ENCODE measurements at regions not wholly inside any gene's neighbourhood (a gene's known extent, or its start where the extent isn't known, plus 50 kb on each side); places are given as distances from the start of the nearest gene placed in this dataset.

DNA sequence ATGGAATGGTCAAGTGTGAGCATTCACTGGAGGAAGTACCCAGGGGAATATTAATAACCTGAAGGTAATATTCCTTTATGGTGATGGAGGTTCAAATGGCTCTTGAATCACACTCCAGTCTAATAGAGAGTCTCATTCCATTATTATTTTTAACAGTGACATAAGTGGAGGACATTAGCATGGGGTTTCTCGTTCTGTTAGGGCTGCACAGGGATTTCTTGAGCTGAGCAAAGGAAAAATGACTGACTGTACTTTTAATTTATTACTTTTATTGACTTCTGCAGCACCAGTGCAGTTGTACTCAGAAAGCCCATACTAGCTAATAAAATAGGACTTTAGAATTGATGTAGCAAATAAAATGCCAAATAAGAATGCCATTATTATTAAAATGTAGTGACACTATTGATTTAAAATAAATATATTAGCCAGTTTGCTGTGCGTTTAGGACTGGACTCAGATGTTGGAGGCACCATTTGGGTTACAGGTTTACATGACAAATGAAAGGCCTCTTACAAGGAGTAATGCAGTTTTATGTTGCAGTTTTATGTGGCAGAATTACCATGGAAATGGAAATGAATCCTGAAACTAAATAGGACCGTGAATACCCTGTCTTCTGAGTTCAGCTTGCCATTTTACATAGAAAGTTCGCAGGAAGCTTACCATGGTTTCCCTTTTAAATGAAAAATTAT, 705.1 kb upstream of the GRM7 start:
- no peak for DNase-seq
- no peaks in the 10 kb centered on the region for H3K36me3 Mint-ChIP-seq (ENCODE audit: low read depth)
- no peaks in the 10 kb centered on the region for H3K4me1 Mint-ChIP-seq (ENCODE audit: low read depth)
- no peak overlapping the region for H3K4me3 Mint-ChIP-seq
- no peak overlapping the region for H3K27ac Mint-ChIP-seq
- no peak for ATAC-seq
- H3K27me3 Mint-ChIP-seq (ENCODE audit: low read depth) = no peaks in the 10 kb centered on the region
- POLR2A ChIA-PET = no interaction called here
- CTCF ChIA-PET = no interaction called here
- H3K9me3 Mint-ChIP-seq (ENCODE audit: insufficient read depth) = no peaks in the 10 kb centered on the region

DNA sequence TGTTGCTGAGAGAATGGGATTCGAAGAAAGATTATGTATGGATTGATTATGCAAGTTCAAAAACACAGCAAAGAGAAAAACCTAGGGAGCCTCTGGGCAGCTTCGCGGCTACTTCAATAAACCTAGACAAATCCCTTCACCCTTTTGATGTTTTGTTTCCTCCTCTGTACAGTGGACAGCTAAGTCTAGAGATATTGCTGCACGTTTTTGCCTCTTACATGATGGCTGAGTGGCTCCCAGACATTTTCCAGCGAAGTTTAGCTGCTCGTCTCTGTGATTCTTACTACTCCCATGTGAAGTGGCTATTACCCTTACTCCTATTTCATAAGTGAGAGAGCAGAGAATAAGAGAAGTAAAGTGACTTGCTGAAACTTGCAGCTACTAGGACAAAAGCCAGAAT, 695.0 kb upstream of the GRM7 start:
- no peaks in the 10 kb centered on the region for H3K36me3 Mint-ChIP-seq (ENCODE audit: low read depth)

GRCh38 chr3:6168256-6168655, 692.7 kb upstream of the GRM7 start:
- DNase-seq = no peak
- Mint-ChIP-seq H3K27me3 (ENCODE audit: low read depth) (no peaks in the 10 kb centered on the region), H3K4me3 (no peak overlapping the region), H3K4me1 (ENCODE audit: low read depth) (no peaks in the 10 kb centered on the region), H3K9me3 (ENCODE audit: insufficient read depth) (peaks cover 15% of the 10 kb centered on the region), H3K27ac (no peak overlapping the region), H3K36me3 (ENCODE audit: low read depth) (no peaks in the 10 kb centered on the region)
- ATAC-seq = no peak
- ChIA-PET POLR2A (no interaction called here), CTCF (no interaction called here)

More for the DNA sequence above, 695.0 kb upstream of the GRM7 start:
- no peak overlapping the region for H3K4me3 Mint-ChIP-seq
- POLR2A ChIA-PET = no interaction called here
- no peaks in the 10 kb centered on the region for H3K27me3 Mint-ChIP-seq (ENCODE audit: low read depth)
- no peak overlapping the region for H3K27ac Mint-ChIP-seq
- ATAC-seq (no peak), DNase-seq (no peak)
- no peaks in the 10 kb centered on the region for H3K4me1 Mint-ChIP-seq (ENCODE audit: low read depth)
- CTCF ChIA-PET = no interaction called here
- peaks cover 15% of the 10 kb centered on the region for H3K9me3 Mint-ChIP-seq (ENCODE audit: insufficient read depth)

DNA sequence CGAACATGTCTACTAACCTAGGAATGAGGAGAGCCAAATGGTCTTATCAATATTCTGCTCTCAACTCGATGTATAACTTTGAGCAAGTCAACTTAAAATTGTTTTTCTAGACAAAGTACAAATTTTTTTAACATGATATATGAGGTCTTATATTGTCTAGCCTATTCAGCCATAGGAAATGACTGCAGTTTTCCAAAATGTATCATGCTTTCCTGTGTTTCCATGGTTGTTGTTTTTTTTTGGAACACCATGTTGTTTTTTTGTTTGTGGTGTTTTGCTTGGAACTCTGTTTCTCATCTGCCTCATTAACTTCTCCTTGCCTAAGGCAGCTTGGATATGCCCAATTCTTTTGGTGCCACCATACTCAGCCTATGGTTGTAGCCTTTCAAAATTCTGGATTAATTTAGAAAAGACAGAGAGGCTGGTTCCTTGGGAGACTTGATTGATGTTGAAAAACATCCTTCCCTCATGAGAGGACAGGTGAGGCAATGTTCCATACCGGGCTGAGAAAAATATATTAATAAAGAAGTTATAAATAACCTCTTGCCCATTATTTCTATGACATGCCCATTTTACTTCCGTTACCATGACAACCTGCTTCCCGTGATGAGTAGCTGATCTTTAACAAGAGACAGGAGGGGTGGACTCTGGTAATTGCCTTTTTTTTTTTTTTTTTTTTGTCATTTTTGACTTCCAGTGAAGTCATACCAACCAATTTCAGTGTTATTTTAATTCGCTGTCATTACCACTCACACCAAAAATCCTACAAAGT, 687.9 kb upstream of the GRM7 start:
- DNase-seq (no peak), ATAC-seq (no peak)
- Mint-ChIP-seq H3K4me3 (no peak overlapping the region), H3K27ac (no peak overlapping the region), H3K27me3 (ENCODE audit: low read depth) (no peaks in the 10 kb centered on the region), H3K36me3 (ENCODE audit: low read depth) (no peaks in the 10 kb centered on the region), H3K4me1 (ENCODE audit: low read depth) (no peaks in the 10 kb centered on the region), H3K9me3 (ENCODE audit: insufficient read depth) (peaks cover 12% of the 10 kb centered on the region)
- ChIA-PET CTCF (no interaction called here), POLR2A (no interaction called here)

- Mint-ChIP-seq H3K36me3 (ENCODE audit: low read depth) (no peaks in the 10 kb centered on the region), H3K4me1 (ENCODE audit: low read depth) (no peaks in the 10 kb centered on the region), H3K9me3 (ENCODE audit: insufficient read depth) (peaks cover 15% of the 10 kb centered on the region), H3K4me3 (no peak overlapping the region), H3K27me3 (ENCODE audit: low read depth) (no peaks in the 10 kb centered on the region), H3K27ac (no peak overlapping the region)
- ChIA-PET CTCF (no interaction called here), POLR2A (no interaction called here)
- ATAC-seq (no peak), DNase-seq (no peak)
These were observed 683.5 kb upstream of the GRM7 start for GRCh38 chr3:6177417-6177816.

DNA sequence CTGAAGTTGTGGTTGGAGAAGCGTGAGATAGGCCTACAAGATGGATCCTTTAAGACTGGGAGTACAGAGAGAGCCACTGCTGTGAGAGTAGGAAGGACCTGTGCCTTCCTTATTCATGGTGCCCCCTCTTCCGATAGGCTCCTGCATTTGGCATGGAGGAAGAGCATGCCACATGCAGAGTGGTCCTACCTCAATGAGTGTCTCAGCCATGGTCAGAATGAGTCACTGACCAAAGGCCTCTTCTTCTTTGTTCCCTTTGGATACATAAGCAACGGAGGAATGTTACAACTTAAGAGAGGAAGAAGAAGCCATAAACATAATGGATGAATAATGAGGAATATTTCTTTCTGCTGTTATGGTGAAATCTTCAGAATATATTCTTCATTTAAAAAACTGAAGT, 681.2 kb upstream of the GRM7 start:
- ATAC-seq (no peak), DNase-seq (no peak)
- no peaks in the 10 kb centered on the region for H3K4me1 Mint-ChIP-seq (ENCODE audit: low read depth)
- no peak overlapping the region for H3K27ac Mint-ChIP-seq
- peaks cover 13% of the 10 kb centered on the region for H3K9me3 Mint-ChIP-seq (ENCODE audit: insufficient read depth)
- no peak overlapping the region for H3K4me3 Mint-ChIP-seq
- H3K27me3 Mint-ChIP-seq (ENCODE audit: low read depth) = no peaks in the 10 kb centered on the region
- ChIA-PET POLR2A (no interaction called here), CTCF (no interaction called here)
- no peaks in the 10 kb centered on the region for H3K36me3 Mint-ChIP-seq (ENCODE audit: low read depth)

DNA sequence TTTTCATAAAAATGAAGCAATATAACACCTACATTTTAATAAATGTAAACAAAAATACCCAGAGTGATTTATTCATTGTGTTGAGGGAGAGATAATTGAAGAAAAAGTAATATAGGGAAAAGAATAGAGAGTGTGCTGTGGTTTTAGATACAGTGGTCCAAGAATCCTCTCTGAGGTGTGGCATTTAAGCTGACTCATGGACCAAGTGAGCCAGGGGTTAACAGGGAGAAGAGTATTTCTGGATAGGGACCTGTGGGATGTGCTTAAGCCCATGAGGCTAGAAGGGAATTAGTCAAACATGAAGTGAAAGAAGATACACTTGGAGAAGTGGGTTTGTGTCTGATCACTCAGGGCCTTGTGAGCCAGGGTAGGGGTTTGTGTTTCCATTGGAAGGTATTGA, 680.7 kb upstream of the GRM7 start:
- no peak for DNase-seq
- Mint-ChIP-seq H3K27ac (no peak overlapping the region), H3K4me1 (ENCODE audit: low read depth) (no peaks in the 10 kb centered on the region), H3K36me3 (ENCODE audit: low read depth) (no peaks in the 10 kb centered on the region), H3K9me3 (ENCODE audit: insufficient read depth) (peaks cover 12% of the 10 kb centered on the region), H3K4me3 (no peak overlapping the region), H3K27me3 (ENCODE audit: low read depth) (no peaks in the 10 kb centered on the region)
- ATAC-seq = no peak
- ChIA-PET POLR2A (no interaction called here), CTCF (no interaction called here)

DNA sequence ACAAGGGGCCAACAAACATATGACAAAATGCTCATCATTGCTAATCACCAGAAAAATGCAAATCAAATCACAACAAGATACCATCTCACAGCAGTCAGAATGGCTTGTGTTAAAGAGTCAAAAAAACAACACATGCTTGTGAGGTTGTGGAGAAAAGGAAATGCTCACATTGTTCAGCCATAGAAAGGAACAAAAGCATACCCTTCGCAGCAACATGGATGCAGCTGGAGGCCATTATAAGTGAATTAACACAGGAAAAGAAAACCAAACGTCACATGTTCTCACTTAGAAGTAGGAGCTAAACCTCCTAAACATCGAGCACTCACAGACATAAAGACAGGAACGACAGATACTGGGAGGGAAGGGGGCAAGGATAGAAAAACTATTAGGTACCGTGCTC, 678.4 kb upstream of the GRM7 start:
- Mint-ChIP-seq H3K27ac (no peak overlapping the region), H3K27me3 (ENCODE audit: low read depth) (no peaks in the 10 kb centered on the region), H3K36me3 (ENCODE audit: low read depth) (no peaks in the 10 kb centered on the region), H3K4me1 (ENCODE audit: low read depth) (no peaks in the 10 kb centered on the region), H3K9me3 (ENCODE audit: insufficient read depth) (peaks cover 12% of the 10 kb centered on the region), H3K4me3 (no peak overlapping the region)
- ATAC-seq = no peak
- DNase-seq = no peak
- ChIA-PET CTCF (no interaction called here), POLR2A (no interaction called here)

- POLR2A ChIA-PET = no interaction called here
- Mint-ChIP-seq H3K27me3 (ENCODE audit: low read depth) (no peaks in the 10 kb centered on the region), H3K9me3 (ENCODE audit: insufficient read depth) (peaks cover 12% of the 10 kb centered on the region), H3K4me1 (ENCODE audit: low read depth) (no peaks in the 10 kb centered on the region), H3K27ac (no peak overlapping the region), H3K4me3 (no peak overlapping the region), H3K36me3 (ENCODE audit: low read depth) (no peaks in the 10 kb centered on the region)
- DNase-seq = no peak
- CTCF ChIA-PET = no interaction called here
- no peak for ATAC-seq
These were observed 678.0 kb upstream of the GRM7 start for GRCh38 chr3:6182909-6183308.

GRCh38 chr3:6189384-6189783, 671.5 kb upstream of the GRM7 start:
- Mint-ChIP-seq H3K4me1 (ENCODE audit: low read depth) (no peaks in the 10 kb centered on the region), H3K9me3 (ENCODE audit: insufficient read depth) (peaks cover 27% of the 10 kb centered on the region), H3K4me3 (no peak overlapping the region), H3K36me3 (ENCODE audit: low read depth) (no peaks in the 10 kb centered on the region), H3K27me3 (ENCODE audit: low read depth) (no peaks in the 10 kb centered on the region), H3K27ac (no peak overlapping the region)
- ChIA-PET POLR2A (no interaction called here), CTCF (no interaction called here)
- DNase-seq = no peak
- no peak for ATAC-seq

DNA sequence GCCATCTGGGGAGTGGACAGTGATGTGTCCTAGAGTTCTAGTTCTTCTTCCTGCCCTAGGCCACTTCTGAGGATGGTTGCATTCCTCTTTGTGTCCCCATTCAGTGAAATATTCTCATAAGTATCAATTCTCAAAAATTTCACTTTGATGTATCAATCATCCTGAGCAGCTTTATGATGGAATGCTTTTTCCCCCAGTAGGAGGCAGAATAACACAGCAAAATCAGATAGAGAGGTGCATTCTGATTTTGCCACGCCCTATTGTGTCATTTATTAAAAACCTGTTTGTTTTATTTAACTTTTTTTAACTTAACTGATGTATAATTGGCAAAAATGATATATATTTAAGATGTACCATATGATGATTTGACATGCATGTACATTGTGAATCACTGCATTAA, 656.0 kb upstream of the GRM7 start:
- H3K4me3 Mint-ChIP-seq = no peak overlapping the region
- no peaks in the 10 kb centered on the region for H3K27me3 Mint-ChIP-seq (ENCODE audit: low read depth)
- no peaks in the 10 kb centered on the region for H3K36me3 Mint-ChIP-seq (ENCODE audit: low read depth)
- ATAC-seq (no peak), DNase-seq (no peak)
- H3K27ac Mint-ChIP-seq = no peak overlapping the region
- H3K4me1 Mint-ChIP-seq (ENCODE audit: low read depth) = no peaks in the 10 kb centered on the region
- peaks cover 9% of the 10 kb centered on the region for H3K9me3 Mint-ChIP-seq (ENCODE audit: insufficient read depth)
- POLR2A ChIA-PET = no interaction called here
- CTCF ChIA-PET = no interaction called here

- POLR2A ChIA-PET = no interaction called here
- ATAC-seq (no peak), DNase-seq (no peak)
- Mint-ChIP-seq H3K27ac (no peak overlapping the region), H3K9me3 (ENCODE audit: insufficient read depth) (peaks cover 5% of the 10 kb centered on the region), H3K27me3 (ENCODE audit: low read depth) (no peaks in the 10 kb centered on the region), H3K4me3 (no peak overlapping the region), H3K36me3 (ENCODE audit: low read depth) (no peaks in the 10 kb centered on the region), H3K4me1 (ENCODE audit: low read depth) (no peaks in the 10 kb centered on the region)
- CTCF ChIA-PET = no interaction called here
These were observed 644.5 kb upstream of the GRM7 start for GRCh38 chr3:6216135-6217026.
